ENCODE measurements at regions not wholly inside any gene's neighbourhood (a gene's known extent, or its start where the extent isn't known, plus 50 kb on each side); places are given as distances from the start of the nearest gene placed in this dataset.

DNA sequence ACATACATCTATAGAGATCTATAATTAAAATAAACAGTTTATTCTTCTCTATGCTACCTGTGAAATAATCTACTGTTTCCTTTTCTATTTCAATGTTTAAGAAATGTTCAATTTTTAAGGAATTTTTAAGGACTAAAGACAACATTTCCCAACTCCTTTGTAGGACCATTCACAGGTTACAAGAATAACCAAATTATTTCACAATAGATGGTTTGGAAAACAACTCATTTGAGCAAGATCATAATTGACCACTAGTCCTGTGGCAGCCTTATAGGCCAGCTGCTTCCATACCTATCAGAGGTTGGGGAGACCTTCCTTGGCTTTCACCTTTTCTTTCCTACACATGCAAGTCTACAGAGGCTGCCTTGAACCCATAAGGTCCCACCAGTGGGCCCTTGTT, 193.7 kb downstream of the TTC39B start:
- Mint-ChIP-seq H3K4me3 (no peak overlapping the region), H3K4me1 (no peaks in the 10 kb centered on the region), H3K9me3 (no peaks in the 10 kb centered on the region), H3K36me3 (no peaks in the 10 kb centered on the region), H3K27me3 (peaks cover 6% of the 10 kb centered on the region), H3K27ac (no peak overlapping the region)
- DNase-seq (no peak), ATAC-seq (ENCODE audit: low read depth) (no peak)
- POLR2A ChIA-PET, result no interaction called here

DNA sequence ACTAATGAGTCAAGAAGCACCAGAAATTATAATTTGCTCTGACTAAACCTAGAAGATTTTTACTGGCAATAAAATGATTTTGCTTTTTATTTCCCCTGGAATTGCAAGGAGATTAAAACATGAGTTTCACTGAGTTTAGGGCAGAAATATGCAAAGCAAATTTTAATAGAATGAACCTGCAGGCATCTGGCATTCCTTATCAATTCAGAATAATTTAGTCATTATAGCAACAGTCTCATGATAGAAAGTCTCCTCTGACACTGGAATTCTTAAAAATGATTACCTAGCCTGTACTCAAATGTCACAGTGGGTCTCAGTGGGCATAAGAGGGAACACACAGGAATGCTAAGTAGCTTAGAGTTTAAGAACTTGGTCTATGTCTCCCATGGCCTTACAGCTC, 195.9 kb downstream of the TTC39B start:
- no peak for ATAC-seq (ENCODE audit: low read depth)
- H3K27ac Mint-ChIP-seq, result no peak overlapping the region
- H3K4me1 Mint-ChIP-seq, result no peaks in the 10 kb centered on the region
- H3K36me3 Mint-ChIP-seq, result no peaks in the 10 kb centered on the region
- H3K4me3 Mint-ChIP-seq, result no peak overlapping the region
- H3K9me3 Mint-ChIP-seq, result no peaks in the 10 kb centered on the region
- DNase-seq, result no peak
- peaks cover 5% of the 10 kb centered on the region for H3K27me3 Mint-ChIP-seq
- POLR2A ChIA-PET, result no interaction called here

DNA sequence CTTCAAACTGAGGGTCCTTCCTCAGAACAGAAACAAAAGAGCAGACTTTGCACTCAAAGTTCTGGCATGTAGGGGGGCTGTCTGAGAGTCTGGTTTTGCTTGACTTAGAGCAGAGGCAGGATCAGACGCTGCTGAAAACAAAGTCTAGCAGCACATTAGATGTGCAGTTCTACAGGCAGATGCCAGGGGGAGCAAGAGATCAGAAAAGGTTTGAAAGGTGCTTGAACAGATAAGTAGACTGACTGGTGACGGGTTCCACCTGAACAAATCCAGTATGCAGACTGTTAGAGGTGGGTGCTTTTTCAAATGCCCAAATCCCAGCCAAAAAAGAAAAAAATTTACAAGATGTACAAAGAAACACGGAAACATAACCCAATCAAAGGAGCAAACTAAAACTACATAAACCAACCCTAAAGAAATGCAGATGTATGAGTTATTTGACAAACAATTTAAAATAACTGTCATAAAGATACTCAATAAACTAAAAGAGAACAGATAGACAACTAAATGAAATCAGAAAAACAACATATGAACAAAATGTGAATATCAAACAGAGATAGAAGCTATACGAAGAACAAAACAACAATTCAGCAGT, 194.7 kb upstream of the FREM1 start:
- DNase-seq (peak; percentile 28), ATAC-seq (ENCODE audit: low read depth) (peak; percentile 76)
- H3K9me3 Mint-ChIP-seq, result no peaks in the 10 kb centered on the region
- POLR2A ChIA-PET, result interaction anchor here (1.4 kb wide), 1 partner anchor 30 kb away, joined by 4 read pairs; no protein-coding TSS in a partner anchor
- peaks cover 13% of the 10 kb centered on the region for H3K27me3 Mint-ChIP-seq
- H3K36me3 Mint-ChIP-seq, result no peaks in the 10 kb centered on the region
- no peak overlapping the region for H3K4me3 Mint-ChIP-seq
- H3K27ac Mint-ChIP-seq, result no peak overlapping the region
- H3K4me1 Mint-ChIP-seq, result peaks cover 2% of the 10 kb centered on the region

DNA sequence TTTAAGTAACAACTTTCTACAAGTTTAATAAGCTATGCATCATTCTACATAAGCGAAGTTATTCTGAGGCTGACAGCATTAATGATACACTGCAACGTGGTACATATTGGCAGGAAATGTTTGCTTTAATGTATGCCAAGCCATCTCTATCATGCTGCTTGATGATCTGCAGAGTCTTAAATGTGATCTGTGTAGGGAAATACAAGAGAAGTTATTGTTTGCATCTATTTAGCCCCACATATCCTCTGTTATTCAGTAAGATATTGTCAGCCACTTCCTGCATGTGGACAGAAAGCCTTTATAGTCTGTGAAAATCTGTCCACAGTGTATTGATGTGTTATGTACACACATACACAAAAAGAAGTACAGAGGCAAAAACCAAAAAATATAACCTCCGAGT, 193.1 kb upstream of the FREM1 start:
- ATAC-seq (ENCODE audit: low read depth) (no peak), DNase-seq (no peak)
- Mint-ChIP-seq H3K4me3 (no peak overlapping the region), H3K27ac (no peak overlapping the region), H3K36me3 (no peaks in the 10 kb centered on the region), H3K27me3 (peaks cover 10% of the 10 kb centered on the region), H3K9me3 (no peaks in the 10 kb centered on the region), H3K4me1 (peaks cover 2% of the 10 kb centered on the region)
- POLR2A ChIA-PET, result interaction anchor here (1.4 kb wide), 1 partner anchor 32 kb away, joined by 4 read pairs; no protein-coding TSS in a partner anchor

DNA sequence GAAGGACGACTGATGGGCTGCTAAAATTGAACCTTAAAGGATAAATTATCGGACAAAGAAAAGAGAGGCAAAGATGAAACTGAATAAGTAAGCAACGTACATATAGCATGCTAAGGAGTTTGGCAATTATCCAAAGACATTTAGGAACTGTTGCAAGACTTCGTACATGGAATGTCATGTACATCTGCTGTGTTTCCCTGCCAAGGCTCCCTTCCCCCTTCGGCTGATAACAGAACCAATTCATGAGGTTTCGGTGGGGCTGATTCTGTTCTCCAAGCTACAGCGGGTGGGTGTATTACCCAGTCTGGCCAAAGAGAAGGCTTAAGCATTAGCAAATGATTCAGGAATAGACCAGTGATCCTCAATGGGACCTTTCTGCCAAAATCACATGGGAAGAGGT, 190.9 kb upstream of the FREM1 start:
- H3K9me3 Mint-ChIP-seq, result no peaks in the 10 kb centered on the region
- ATAC-seq (ENCODE audit: low read depth) (no peak), DNase-seq (no peak)
- no peak overlapping the region for H3K4me3 Mint-ChIP-seq
- no peaks in the 10 kb centered on the region for H3K36me3 Mint-ChIP-seq
- H3K27ac Mint-ChIP-seq, result no peak overlapping the region
- H3K27me3 Mint-ChIP-seq, result peaks cover 8% of the 10 kb centered on the region
- POLR2A ChIA-PET, result no interaction called here
- H3K4me1 Mint-ChIP-seq, result peaks cover 2% of the 10 kb centered on the region

DNA sequence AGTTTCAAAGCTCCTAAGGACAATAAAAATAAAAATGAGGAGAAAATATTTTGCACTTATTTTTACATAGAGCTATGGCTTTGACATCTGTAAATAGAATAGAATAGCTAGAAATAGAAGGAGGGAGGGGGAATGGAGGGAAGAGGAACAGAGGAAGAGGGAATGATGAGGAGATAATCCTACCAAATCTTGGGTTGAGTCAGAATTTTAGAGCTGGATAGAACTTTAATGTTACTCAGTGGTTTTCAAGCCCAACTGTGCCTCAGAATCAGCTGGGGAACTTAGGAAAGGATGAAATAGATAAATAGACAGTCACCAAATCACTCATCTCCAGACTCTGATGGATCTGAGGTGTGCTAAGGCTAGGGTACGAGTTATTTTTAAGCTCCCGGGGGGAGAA, 190.3 kb upstream of the FREM1 start:
- H3K9me3 Mint-ChIP-seq, result no peaks in the 10 kb centered on the region
- H3K4me3 Mint-ChIP-seq, result no peak overlapping the region
- DNase-seq (no peak), ATAC-seq (ENCODE audit: low read depth) (no peak)
- POLR2A ChIA-PET, result no interaction called here
- no peaks in the 10 kb centered on the region for H3K36me3 Mint-ChIP-seq
- peaks cover 2% of the 10 kb centered on the region for H3K4me1 Mint-ChIP-seq
- peaks cover 3% of the 10 kb centered on the region for H3K27me3 Mint-ChIP-seq
- H3K27ac Mint-ChIP-seq, result no peak overlapping the region

DNA sequence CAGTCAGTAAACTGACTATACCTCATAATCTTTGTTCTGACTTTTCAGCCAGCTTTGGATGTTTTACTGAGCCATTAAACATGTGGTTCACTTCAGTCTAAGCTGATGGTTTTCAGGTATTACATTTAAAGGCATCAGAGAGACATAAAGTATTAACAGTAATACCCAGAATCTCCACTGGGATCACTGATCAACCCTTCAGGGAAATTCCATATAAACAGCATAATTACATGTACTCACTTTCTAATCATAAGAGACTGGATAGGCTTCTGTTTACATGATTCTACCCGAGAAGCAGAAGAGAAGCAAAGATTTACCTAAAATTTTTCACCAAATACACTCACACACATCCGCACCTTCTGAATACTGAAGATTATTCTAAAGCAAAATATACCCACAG, 186.7 kb upstream of the FREM1 start:
- no peak overlapping the region for H3K27ac Mint-ChIP-seq
- no peaks in the 10 kb centered on the region for H3K36me3 Mint-ChIP-seq
- no peak overlapping the region for H3K4me3 Mint-ChIP-seq
- H3K9me3 Mint-ChIP-seq, result no peaks in the 10 kb centered on the region
- POLR2A ChIA-PET, result no interaction called here
- no peak for DNase-seq
- no peak for ATAC-seq (ENCODE audit: low read depth)
- peaks cover 7% of the 10 kb centered on the region for H3K27me3 Mint-ChIP-seq
- H3K4me1 Mint-ChIP-seq, result no peaks in the 10 kb centered on the region

DNA sequence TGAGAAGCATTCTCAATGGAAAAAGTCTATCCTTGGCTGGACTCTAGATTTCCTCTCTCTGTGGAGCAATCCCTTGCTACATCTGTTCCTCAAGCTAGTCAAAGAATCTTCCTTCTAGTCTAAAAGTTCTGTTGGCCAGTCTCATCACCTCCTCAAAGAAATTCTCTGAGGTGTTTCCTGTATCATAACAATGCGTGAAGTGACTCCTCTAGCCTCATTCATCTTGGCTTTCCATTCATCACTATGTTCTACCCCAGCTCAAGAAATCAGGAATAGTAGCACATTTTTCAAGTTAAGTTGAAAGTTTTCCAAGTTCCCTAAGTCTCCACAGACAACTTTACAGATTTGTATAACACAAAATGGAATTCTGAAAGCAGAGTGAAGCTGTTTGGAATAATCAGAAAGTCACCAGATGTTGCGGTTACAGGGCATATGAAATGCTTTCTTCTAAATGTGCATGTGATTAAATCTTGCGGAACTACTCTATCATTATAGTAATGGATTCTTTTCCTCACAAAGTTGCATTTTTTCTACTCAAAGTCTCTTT, 176.6 kb upstream of the FREM1 start:
- H3K4me3 Mint-ChIP-seq, result no peak overlapping the region
- ATAC-seq (ENCODE audit: low read depth), result no peak
- no peaks in the 10 kb centered on the region for H3K36me3 Mint-ChIP-seq
- POLR2A ChIA-PET, result no interaction called here
- H3K4me1 Mint-ChIP-seq, result no peaks in the 10 kb centered on the region
- DNase-seq, result no peak
- H3K9me3 Mint-ChIP-seq, result no peaks in the 10 kb centered on the region
- no peak overlapping the region for H3K27ac Mint-ChIP-seq
- H3K27me3 Mint-ChIP-seq, result no peaks in the 10 kb centered on the region

DNA sequence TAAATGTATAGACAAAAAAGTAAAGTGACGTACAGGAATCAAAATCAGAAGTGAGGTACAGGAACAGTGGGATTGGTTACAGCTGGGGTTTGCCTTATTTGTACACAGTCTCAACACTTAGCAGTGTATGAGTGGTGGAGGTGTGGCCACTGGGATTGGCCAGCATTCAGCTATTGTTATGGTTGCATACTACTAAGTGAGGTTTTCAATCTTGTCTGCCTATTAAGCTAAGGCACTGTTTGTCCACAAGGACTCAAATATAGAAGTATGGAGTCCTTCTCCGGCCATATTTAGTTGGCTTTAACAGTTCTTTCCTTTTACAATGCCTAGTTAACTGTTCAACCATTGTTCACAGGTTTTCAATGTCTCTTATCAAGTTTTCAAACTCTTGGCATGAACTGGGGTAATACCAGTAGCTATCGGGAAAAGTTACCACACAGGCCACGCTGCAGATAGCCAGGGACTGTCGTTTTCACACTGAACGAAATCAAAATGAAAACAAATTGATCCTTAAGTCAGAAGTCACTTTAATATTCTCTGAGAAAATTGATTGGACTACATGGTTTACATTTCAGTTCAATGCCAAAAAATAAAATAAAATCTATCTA, 176.0 kb upstream of the FREM1 start:
- Mint-ChIP-seq H3K27ac (no peak overlapping the region), H3K36me3 (no peaks in the 10 kb centered on the region), H3K9me3 (no peaks in the 10 kb centered on the region), H3K27me3 (no peaks in the 10 kb centered on the region), H3K4me1 (no peaks in the 10 kb centered on the region), H3K4me3 (no peak overlapping the region)
- ATAC-seq (ENCODE audit: low read depth) (no peak), DNase-seq (no peak)
- POLR2A ChIA-PET, result no interaction called here

DNA sequence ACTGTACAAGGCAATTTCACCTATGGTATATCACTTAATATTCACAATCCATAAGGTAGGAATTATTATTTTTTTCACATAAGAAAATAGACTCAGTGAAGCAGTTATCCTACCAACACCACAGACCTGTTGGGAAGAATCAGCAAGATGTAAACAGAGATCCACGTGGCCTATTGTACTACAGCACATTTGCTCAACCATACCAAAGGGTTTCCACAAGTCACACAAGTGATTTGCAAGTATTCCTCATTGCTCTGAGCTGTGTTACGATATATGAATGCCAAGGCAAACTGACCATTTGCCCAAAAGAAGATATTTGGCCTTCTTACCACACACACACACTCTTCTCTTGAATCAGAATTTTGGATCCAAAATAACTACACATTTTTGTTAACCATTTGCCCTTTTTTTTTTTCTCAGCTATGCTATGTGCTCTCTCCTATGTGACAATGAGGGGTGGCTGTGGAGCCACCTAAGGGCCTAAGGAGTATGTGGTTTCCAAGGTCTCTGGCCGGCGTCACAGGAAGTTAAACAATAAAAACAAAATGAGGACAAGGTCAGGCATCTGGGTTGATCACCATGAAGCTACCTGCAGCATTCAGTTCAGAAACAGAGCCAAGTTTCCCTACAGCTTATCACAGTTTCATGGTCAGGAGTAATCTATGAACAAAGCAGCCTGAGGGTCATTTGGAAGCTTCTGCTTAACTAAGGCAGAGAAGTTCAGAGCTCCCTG, 171.0 kb upstream of the FREM1 start:
- H3K4me3 Mint-ChIP-seq, result no peak overlapping the region
- peaks cover 2% of the 10 kb centered on the region for H3K27me3 Mint-ChIP-seq
- POLR2A ChIA-PET, result no interaction called here
- no peaks in the 10 kb centered on the region for H3K9me3 Mint-ChIP-seq
- no peaks in the 10 kb centered on the region for H3K36me3 Mint-ChIP-seq
- H3K4me1 Mint-ChIP-seq, result no peaks in the 10 kb centered on the region
- H3K27ac Mint-ChIP-seq, result no peak overlapping the region
- ATAC-seq (ENCODE audit: low read depth) (no peak), DNase-seq (no peak)

DNA sequence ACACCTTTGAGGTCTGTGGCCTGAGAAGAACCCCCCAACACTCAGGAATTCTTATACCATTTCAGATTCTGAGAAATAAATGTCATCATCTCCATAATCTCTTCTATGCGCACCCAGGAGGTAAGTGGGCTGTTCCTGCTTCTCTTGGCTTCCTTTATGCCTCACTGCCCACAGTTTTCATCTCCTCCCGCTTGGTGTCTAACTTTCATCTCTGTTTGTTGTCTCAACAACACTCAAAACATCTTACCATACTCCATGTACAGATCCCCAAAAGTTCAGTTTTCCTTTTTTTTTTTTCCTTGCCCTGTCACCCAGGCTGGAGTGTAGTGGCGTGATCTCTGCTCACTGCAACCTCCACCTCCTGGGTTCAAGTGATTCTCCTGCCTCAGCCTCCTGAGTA, 170.2 kb upstream of the FREM1 start:
- no peak for DNase-seq
- Mint-ChIP-seq H3K9me3 (no peaks in the 10 kb centered on the region), H3K27ac (no peak overlapping the region), H3K4me1 (no peaks in the 10 kb centered on the region), H3K27me3 (peaks cover 2% of the 10 kb centered on the region), H3K4me3 (no peak overlapping the region), H3K36me3 (no peaks in the 10 kb centered on the region)
- no peak for ATAC-seq (ENCODE audit: low read depth)
- POLR2A ChIA-PET, result no interaction called here

DNA sequence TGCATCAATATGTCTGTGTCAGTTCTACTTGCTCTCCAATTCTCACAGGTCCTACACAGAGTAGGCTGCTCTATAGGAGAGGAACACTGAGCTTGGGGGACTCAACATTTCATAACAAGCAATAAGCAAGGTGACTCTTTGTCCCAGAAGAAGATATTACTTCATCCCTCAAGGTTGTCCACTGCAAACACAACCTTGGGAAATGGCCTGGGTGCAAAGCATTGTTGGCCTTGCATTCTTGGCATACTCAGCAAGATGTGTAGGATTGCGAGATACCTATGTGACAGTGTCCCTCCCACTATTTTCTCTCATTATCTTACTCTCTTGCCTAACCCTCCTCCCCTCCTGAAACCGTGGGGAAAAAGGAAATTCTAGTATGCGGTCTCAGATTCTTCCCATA, 169.8 kb upstream of the FREM1 start:
- no peak overlapping the region for H3K27ac Mint-ChIP-seq
- no peak overlapping the region for H3K4me3 Mint-ChIP-seq
- peaks cover 2% of the 10 kb centered on the region for H3K9me3 Mint-ChIP-seq
- ATAC-seq (ENCODE audit: low read depth) (no peak), DNase-seq (no peak)
- peaks cover 2% of the 10 kb centered on the region for H3K27me3 Mint-ChIP-seq
- H3K36me3 Mint-ChIP-seq, result no peaks in the 10 kb centered on the region
- H3K4me1 Mint-ChIP-seq, result no peaks in the 10 kb centered on the region
- POLR2A ChIA-PET, result interaction anchor here (0.6 kb wide), 1 partner anchor 29 kb away, joined by 3 read pairs; no protein-coding TSS in a partner anchor

DNA sequence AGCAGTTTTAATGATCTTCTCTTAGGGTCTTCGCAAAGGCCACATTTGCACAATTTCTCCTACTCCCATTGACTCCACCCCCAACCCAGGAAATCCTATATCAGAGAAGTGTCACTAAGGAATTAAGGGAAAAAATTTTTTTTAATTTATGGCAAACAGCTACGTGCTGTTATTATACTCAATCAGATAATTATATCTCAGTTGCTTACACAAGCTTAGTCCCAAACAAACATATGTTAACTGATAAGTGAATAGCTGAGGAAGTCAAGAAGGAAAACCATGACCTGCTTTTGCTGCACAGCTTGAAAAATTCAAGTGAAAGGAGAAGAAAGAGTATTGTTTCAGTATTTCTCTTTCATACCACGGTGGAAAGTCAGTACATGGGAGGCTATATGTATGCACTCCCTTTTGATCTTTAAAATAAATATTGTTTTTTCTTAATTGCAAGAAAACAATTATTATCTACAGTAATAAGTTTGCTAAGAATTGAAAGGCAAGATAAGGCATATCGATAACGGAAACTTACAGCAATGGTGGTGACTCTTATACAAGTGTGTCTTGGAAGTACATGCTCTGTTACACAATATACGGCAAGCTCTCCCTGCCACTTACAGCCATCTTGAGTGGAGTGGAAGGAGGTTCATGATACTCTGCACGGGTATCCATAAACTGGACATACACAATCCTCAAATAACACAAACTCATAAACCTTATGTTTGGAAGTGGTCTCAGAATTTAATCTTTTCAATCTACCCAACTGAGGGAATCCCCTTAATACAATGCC, 167.9 kb upstream of the FREM1 start:
- POLR2A ChIA-PET, result no interaction called here
- Mint-ChIP-seq H3K27me3 (peaks cover 2% of the 10 kb centered on the region), H3K9me3 (peaks cover 2% of the 10 kb centered on the region), H3K27ac (no peak overlapping the region), H3K36me3 (no peaks in the 10 kb centered on the region), H3K4me1 (no peaks in the 10 kb centered on the region), H3K4me3 (no peak overlapping the region)
- DNase-seq (no peak), ATAC-seq (ENCODE audit: low read depth) (no peak)
